NCI-H82 (cell line): ENCODE measurements at regions not wholly inside any gene's neighbourhood (a gene's known extent, or its start where the extent isn't known, plus 50 kb on each side); places are given as distances from the start of the nearest gene placed in this dataset.
"Not testable (repeated sequence)": the region's sequence is repeated elsewhere in the genome, so short reads cannot be mapped to it uniquely, and the experiment has no call there.

Experiments used
- DNase-seq: peaks from one replicate; lab custom pipeline; 2025; lab: John Stamatoyannopoulos, UW

DNA sequence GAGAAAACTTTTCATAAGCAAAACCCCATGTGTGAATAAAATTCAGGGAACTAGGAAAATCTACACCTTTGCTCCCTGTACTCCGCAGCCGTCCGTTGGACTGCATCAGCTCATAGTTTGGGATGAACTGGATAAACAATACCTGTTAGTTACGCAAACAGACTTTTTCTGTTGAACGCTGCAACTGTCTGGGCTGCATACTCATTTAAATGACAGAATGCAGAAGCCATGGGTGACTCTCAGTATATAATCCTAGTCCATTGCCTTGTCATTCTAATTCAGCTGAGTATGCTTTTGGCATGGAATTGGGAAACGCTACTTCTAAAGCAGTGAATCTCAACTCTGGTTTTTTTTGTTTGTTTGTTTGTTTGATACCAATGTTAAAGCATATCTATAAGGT lies 151.6 kb downstream of the SLITRK1 start:
- no peak for DNase-seq

- DNase-seq, result no peak
Observed at GRCh38 chr13:83722443-83722842, 159.8 kb downstream of the SLITRK1 start.

GRCh38 chr13:83716121-83716520 lies 166.2 kb downstream of the SLITRK1 start:
- DNase-seq, result no peak

DNA sequence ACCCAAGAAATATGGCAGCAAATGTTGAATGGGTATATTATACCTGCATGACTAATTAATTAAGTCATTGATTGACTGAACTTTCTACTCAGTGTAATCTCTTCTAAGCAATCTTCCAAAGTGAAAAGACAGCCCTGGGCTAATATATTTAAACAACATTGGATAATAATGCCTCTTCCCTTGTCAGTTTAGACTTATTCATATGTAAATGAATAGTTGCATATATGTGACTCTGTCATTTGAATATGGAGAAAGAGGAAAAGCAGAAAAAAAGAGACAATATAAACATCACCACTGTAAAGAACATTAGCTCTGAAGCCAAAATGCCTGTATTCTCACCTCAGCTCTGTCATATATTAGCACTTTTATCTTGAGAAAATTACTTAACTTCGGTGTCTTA lies 168.0 kb downstream of the SLITRK1 start:
- DNase-seq, result no peak

DNA sequence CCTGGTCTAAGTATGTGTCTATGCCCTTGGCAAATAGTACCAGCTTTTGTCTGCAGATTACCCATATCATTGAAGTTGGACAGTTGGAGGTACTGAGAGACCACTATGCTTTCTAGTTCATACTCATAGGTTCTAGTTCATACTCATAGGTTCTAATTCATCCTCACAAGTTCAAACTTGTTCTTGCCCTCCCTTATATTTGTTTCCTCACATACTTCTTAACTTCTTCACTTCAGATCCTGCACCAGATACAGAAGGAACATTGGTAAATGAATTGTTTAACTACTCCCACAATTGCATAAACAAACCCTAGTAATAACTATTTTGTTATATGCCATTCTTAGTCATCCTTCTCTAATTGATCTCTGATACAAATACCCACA lies 172.2 kb downstream of the SLITRK1 start:
- no peak for DNase-seq

DNA sequence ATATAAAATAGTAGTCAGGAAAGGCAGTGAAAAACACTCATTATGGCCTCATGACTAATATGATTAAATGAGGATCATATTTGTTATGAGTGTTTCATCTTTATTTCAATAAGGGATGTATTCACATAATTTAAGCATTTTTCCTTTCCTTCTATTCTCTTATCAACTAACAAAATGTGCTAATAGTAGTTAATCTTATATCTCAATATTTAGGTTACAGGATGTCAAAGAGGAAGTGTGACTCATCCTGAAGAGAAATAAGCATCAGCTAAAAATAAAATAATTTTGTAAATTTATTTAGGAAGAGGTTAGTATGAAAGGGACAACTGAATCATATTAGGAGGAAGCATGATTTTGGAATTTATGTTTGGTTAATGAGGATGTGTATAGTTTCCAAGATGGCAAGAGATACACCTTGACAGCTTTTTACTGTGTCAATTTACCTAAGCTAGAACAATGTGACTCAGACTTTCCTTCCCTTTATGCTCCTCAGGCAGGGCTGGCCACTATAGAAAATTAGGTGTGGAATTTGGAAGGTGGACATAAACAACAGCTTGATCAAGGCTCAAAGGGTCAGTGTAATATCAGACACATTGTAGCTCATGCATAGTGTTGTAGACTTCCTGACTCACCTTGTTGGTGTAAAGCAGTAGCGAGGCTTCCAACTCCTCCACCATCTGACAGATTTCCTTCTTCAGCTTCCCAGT lies 172.7 kb downstream of the SLITRK1 start:
- no peak for DNase-seq

DNA sequence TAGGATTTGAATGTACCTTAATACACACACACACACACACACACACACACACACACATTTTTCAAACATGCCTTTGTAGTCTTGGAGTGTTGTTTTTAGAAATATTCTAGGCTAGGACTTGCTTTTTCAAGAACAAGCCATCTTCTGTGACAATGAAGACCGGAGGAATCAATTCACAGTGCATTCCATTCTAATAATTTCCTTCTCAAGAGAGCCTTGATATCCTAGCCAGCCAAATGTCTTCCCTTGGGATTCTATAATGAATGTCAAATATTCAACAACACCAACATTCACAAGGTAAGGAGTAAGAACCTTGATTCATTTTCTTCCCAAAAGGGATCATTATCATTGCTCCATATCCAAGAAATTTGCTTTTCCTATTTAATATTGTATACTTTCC lies 180.3 kb downstream of the SLITRK1 start:
- no peak for DNase-seq

DNA sequence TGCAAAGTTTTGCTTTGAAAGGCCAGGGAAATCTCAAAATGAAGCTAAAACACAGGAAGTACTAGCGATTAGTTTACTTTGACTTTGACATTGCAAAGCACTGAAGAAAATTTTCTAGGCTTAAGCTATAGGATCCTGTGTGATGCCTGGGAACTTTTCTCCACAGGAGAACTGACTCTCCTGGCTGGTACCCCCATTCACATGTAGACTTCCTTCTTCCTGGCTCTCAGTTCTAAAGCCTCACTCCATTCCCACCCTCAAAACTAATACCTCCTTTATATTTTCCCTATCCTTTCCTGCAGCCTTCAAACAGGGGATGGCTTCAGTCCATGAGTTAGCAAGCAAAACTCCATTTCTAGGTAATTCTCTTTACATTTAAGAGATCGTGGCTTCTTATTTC lies 189.5 kb downstream of the SLITRK1 start:
- DNase-seq, result no peak

- no peak for DNase-seq
Observed at GRCh38 chr13:83691966-83692365, 190.3 kb downstream of the SLITRK1 start.

- DNase-seq, result no peak
Observed at GRCh38 chr13:83681547-83681946, 200.7 kb downstream of the SLITRK1 start.

DNA sequence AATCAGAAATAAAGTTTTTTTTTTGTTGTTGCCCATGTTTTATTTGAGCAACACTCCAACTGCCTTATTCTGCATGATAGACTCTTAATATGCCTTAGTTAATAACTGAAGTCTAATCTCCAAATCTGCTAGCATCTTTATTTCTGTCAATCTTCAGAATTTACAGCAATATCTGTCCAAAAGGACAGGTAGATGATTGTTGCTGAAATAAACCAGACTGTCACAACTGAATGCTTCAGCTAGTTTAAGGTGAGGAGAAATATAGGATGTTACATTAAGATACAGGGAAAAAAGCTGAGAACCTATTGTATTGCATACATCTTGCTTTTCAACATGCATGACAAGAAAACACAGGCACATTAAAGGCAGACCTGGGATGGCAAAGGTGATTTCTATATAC lies 204.3 kb downstream of the SLITRK1 start:
- no peak for DNase-seq

- no peak for DNase-seq
Observed at GRCh38 chr13:83672612-83673011, 209.7 kb downstream of the SLITRK1 start.

DNA sequence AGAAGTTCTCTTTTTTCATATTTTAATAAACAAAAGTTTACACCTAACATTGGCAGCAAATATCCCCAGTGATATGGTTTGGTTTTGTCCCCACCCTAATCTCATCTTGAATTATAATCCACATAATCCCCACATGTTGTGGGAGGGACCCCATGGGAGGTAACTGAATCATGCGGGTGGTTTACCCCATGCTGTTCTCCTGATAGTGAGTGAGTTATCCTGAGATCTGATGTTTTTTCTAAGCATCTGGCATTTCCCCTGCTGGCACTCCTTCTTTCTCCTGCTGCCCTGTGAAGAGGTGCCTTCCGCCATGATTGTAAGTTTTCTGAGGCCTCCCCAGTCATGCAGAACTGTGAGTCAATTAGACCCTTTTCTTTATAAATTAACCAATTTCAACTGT lies 214.7 kb downstream of the SLITRK1 start:
- peak; percentile 74 for DNase-seq

GRCh38 chr13:83666141-83666540 lies 216.1 kb downstream of the SLITRK1 start:
- no peak for DNase-seq

DNA sequence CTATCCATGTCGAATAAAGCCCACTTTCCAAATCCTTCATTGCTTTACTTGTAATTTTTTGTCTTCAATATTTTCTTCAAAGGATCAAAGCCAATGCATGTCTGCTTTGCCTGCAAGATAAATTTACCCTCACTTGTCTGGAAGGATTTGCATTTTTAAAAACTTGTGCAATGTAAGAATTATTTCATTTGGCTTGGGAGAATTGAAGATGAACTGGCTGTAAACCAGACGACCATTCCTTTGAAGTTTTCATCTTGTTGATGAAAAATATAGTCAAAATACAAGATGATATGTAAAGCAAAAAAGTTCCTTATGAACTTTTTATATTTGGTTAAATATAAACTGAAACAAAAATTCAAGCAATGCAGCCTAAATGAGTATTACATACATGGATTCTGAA lies 225.0 kb downstream of the SLITRK1 start:
- no peak for DNase-seq

GRCh38 chr13:83642617-83643016 lies 239.7 kb downstream of the SLITRK1 start:
- not testable (repeated sequence) for DNase-seq

- DNase-seq, result peak; percentile 86
Observed at GRCh38 chr13:83634601-83635000, 247.7 kb downstream of the SLITRK1 start.

- peak; percentile 19 for DNase-seq
Observed at GRCh38 chr13:83633746-83634145, 248.5 kb downstream of the SLITRK1 start.

DNA sequence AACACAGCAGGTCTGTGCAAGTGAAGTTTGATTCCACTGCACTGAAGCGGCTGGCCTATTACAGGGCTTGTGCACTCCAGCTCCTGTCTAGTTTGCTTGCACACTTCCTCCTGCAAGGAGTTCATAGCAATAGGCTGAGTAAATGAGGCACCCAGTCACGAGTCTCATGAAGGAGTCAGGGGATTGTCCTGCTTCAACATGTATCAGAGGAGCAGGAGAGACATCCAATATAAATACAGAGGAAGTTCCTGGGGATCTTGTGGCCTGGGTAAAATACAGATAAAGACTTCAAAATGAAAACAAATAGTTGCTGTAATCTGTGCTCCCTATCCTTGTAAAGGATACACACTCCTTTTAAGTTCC lies 259.9 kb downstream of the SLITRK1 start:
- DNase-seq, result no peak

GRCh38 chr13:83621765-83622421 lies 260.4 kb downstream of the SLITRK1 start:
- no peak for DNase-seq

GRCh38 chr13:83620530-83621220 lies 261.6 kb downstream of the SLITRK1 start:
- DNase-seq, result no peak

DNA sequence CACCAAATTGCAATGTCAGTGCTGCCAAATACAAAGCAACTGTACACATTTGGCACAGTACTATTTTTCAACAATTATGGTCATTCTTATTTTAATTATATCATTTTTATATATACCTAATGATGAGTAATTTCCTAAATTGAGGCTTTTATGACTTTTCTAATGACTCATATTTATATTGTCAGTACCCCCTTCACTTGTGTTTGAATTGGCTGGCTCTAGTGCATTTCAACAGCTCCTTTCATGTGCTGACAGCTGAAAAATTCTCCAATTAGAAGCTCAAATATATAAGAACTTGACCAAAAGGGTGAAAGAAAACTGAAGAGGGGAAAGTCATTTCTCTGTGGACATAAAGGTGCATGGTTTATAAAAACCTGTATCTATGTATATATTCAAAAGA lies 263.3 kb downstream of the SLITRK1 start:
- DNase-seq, result no peak

GRCh38 chr13:83613524-83613923 lies 268.8 kb downstream of the SLITRK1 start:
- no peak for DNase-seq
